HuH-7.5 (cell line): ENCODE measurements at regions not wholly inside any gene's neighbourhood (a gene's known extent, or its start where the extent isn't known, plus 50 kb on each side); places are given as distances from the start of the nearest gene placed in this dataset.

Experiments
- DNase-seq: peaks from one replicate; pipeline ENCODE4 v3.0.0; 2011; ENCODE audit warnings: low spot score

DNA sequence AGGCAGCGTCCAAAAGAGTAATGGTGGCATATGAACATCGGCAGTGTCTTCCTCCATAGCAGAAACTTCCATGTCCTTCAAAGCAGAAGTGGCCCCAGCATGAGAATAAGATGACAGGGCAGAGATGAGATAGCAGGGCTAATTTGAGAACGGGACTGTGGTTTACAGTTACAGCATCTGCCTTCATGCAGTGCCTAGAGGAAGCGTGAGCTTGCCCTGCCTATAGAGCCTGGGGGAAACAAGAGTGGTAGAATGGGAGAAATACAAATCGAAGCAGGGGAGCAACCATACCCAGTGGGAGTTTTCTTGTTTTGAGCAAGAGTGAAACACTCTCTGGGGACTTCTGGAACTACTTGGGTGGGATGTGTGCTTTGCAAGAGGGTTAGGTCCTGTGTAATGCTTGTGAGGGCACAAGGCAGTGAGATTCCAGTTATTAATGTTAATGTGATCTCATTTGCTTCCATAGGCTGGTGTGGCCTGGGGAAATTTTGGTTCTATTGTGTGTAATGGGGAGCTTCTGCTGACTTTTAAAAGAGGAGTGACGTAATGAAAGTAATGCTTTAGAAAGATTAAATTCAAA, 616.9 kb downstream of the ZIC1 start:
- DNase-seq = no peak

GRCh38 chr3:148030975-148031374, 621.8 kb downstream of the ZIC1 start:
- DNase-seq = no peak

DNA sequence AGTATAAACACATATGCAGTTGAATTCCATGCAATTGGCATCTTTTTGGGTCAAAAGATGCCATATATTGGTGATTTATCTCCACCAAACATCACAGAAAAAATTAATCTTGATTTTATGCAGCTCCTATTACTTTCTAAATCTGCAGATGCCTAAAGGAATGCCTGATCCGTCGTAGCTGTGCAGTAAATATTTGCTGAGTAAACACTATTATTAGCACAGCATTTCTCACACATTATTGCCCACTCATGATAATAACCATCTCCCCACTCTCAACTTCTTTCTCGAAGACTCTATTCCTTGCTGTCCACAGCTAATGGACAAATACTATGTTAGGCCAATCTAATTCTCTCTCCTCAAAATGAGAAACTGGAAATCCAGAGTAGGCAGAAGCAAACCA, 625.2 kb downstream of the ZIC1 start:
- DNase-seq = no peak

- no peak for DNase-seq
Measured at GRCh38 chr3:148036331-148036876, 627.2 kb downstream of the ZIC1 start.

DNA sequence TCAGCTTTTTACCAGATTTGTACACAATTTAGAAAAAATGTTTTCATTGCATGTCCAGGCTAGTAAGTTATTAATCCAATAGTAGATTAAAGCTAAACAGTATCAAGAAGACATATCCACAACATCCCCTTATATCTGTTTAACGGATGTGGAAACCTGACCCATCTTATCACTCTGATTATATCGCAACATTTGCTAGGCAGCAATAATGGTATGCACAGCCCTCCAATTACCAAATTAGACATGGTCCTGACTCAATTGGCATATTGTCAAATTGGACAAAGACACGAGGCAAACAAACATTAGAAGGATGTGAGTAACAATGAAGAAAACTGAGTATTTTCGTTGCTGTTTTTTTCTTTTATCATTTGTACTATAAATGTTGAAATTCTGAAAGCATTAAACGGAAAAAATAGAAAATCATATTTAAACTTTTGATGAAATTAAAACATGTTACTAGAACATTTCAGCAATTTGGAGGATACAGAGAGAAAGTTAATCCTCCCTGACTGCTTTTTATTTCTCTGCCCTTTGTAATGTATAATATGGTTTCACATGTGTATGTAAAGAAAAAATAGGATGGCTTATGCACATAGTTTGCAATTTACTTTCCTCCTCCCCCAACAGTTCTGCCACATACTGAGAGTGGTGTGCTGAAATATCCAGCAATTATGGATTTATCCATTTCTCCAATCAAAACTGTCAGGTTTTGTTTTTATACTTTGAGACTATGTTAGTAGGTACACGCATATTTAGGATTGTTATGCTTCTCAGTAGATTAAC, 633.7 kb downstream of the ZIC1 start:
- DNase-seq = no peak

DNA sequence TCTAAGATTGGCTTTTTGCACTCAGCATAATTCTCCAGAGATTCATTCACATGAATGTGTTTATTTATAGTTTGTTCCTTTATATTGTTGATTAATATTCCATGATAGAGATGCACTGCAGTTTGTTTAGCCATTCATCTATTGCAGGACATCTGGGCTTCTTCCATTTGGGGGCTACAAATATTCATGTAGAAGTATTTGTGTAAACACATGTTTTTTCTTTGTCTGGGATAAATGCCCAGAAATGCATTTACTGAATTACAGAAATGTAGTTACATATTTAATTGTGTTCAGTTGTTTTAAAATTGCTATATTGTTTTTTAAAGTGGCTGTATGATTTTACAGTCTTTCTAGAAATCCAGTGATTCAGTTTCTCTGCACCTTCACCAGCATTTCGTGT, 635.0 kb downstream of the ZIC1 start:
- no peak for DNase-seq

DNA sequence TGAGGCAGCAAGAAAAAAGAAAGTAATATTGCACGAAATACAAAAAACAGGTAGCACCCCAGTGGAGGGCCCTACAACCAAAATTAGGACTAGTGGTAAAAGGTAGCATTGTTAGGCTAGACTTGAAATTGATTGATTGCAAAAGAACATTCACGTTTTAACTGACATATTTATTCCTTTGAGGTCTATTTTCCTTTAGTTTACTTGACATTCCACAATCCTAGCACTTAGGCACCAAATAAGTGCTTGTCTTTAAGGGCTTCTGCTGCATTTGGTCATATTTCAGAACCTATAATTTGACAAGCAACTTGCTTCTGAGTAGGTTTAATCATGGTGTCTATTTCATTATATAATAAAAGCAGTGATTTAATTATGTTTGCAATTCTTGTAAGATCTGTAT, 642.7 kb upstream of the AGTR1 start:
- DNase-seq = no peak

- no peak for DNase-seq
Measured at GRCh38 chr3:148062590-148062989, 635.1 kb upstream of the AGTR1 start.

DNA sequence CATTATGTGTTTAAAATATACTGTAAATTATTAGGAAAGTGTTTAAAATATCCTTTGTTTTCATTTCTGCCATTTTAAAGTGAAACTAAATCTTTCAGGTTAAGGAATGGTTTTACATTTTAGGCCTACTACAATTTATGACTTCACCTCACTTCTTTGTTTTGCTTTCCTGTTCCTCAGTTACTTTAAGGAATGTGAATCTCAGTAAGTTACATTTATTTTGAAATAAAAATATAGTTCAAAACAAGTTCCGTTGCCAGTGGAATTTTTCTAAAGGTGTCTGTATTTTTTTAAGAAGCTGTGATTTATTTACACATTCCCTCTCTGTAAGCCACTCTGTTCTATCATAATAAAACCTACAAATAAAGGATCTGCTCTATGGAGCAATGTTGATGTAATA, 630.9 kb upstream of the AGTR1 start:
- DNase-seq = no peak

GRCh38 chr3:148068466-148068865, 629.2 kb upstream of the AGTR1 start:
- DNase-seq = no peak

- no peak for DNase-seq
Measured at GRCh38 chr3:148070041-148070440, 627.7 kb upstream of the AGTR1 start.

DNA sequence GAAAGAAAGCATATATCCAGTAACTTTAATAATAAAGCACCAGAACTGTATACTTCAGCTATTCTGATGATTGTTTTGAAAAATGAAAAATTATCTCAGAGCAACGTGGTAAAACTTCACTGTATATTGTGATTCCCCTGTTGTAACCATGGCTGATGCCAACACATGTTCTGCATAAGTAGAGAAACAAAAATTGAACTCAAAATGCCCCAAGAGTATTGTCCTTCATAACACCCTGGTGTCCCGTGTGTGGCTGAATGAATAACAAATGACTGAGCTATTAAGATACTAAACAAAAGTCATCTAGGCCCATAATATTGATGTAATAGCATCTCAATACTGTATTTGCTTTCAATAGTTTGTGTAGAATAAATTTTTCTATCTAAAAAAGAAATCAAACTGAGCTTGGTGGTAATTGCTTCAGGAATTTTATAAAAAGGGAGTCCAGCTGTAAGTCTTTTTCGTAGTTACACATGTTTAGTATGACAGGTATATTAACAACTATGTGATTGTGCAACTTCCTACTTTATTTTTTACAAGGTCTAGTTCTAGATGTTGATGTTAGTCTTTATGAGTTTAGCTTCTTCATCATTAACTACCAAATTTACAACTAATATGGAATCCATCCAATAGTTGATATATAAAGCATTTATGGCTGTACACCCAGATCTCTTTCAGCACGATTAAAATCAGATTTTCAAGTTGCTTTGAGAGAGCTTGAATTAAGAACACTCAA, 623.8 kb upstream of the AGTR1 start:
- DNase-seq = no peak

- no peak for DNase-seq
Measured at GRCh38 chr3:148074946-148075345, 622.8 kb upstream of the AGTR1 start.

- DNase-seq = peak; percentile 24
Measured at GRCh38 chr3:148075771-148076716, 621.7 kb upstream of the AGTR1 start.

DNA sequence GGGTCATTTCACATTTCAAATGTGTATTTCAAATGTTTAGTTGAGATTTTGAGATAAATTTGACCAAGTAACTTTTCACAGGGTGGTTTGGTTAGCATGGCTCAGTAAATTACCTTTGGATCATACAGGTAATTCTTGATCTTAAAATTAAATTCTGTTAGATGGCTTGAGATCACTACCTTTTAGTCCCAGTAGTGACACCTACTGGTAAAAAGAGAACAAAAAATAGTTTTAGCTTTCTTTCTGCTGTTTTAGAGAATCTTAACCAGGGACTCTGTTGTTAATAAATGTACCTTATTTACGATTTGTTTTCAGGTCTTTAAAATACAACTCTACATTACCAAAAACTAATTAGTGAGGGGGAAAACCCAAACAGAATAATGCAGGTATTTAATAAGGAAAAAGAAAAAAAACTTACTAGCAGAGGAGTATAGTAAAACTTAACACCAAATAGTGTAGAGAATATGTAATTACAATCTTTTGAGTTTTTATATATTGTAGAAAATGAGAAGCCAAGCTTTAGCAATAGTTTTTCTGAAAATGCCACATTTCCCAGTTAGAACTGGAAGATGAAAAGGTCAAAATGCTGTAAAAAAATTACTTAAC, 620.3 kb upstream of the AGTR1 start:
- DNase-seq = peak; percentile 5

- DNase-seq = no peak
Measured at GRCh38 chr3:148077965-148078364, 619.7 kb upstream of the AGTR1 start.

DNA sequence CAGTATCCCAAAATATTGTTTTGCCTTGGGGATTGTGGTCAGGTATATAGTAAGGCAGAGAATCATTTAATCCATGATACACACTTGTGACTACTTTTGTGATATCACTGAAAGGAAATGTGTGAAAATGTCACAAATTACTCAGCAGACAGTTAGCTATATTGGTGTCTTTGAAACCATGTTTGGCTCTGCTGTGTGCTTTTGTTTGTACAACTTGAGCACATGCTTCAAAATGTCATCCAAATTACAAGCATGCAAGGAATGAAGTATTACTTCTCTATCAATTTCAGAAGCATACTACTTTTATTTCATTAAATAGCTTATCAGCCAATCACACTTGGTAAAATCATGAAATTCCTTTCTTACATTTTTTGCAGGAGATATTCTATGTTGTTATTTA, 619.0 kb upstream of the AGTR1 start:
- DNase-seq = no peak

DNA sequence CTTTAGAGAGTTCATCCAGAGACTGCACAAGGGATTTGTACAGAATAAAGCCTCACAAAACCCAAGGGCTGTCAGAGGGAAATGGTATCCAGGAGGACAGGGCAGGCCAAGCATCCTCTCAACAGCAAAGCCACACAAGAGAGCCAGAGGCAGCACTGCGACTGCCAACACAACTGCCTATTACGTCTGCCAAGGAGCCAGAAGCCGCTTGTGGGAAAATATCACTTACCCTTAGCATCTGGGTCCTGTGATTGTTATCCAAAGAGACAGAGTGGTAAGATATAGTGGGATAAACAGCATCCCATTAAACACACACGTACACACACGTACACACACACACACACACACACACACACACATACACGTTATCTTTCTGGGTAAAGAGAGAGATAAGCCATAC, 618.3 kb upstream of the AGTR1 start:
- DNase-seq = no peak

DNA sequence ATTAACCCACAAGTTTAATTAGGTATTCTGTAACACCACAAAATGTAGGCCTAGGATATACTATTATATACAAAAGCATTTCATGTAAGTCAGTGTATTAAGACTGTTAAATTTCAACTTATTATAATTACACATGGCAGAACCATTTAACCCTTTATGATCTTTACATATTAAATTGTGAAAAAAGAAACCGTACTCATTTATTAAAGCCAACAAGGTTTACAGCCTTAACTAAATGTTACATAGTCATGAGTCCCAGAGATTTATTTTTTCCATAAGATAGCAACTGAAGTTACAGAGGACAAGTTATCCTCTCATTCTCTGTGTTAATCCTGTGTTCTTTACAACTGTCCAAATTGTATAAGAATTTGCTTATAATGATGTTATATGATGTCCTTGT, 615.8 kb upstream of the AGTR1 start:
- no peak for DNase-seq

DNA sequence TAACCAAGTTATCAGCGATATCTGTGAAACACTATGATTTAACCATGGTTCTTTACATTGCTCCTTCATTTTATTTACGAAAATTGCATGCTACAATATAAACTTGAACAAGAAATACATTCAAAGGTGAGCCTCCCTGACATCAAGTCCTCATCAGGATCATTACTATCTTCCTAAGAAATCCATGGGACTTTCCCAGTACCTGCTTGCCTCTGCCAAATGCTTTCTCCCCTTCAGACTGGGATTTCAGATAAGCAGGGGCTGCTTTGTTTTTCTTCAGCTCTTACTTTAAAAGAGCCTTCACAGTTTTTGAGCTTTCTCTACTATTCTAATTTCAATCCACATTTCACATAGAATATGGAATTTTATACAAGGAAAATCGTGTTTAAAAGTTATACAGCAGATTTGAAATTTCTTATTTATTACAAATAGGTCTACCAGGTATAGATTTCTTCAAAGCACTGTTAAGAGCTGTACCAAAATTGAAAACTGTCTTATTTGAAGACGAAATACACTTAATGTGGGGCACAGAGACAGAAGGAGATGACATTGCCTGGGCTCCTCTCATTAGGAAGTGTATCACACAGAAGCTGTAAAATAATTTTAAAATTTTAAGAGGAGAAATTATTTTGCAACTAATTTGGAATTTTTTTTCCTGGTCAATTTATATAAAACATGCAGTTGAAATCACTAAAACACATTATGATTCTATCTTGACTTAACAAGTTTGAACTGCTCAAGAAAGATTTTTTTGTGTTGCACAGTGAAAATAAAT, 615.0 kb upstream of the AGTR1 start:
- DNase-seq = no peak
